ENCODE measurements at regions not wholly inside any gene's neighbourhood (a gene's known extent, or its start where the extent isn't known, plus 50 kb on each side); places are given as distances from the start of the nearest gene placed in this dataset.
"Not testable (repeated sequence)": the region's sequence is repeated elsewhere in the genome, so short reads cannot be mapped to it uniquely, and the experiment has no call there.

DNA sequence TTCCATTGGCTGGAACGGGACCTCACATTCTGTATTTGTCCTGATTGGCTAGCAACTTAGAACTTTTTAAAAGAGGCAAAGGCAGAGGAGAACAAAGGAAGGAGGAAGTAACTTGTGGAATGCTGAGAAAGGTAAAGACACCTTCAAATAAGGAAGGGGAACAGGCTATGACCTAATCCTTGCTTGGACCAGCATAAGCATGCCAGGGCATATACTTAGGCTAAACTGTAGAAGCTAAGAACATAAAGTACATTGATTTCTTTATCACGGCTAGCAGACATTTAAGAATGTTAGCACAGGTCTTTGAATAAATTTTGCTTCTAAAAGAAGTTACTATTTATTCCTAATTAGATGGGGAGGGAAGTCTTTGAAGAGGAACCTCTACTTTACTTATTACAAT is 136.4 kb upstream of the SMYD2 start:
- TF ChIP-seq, protein P1, sequence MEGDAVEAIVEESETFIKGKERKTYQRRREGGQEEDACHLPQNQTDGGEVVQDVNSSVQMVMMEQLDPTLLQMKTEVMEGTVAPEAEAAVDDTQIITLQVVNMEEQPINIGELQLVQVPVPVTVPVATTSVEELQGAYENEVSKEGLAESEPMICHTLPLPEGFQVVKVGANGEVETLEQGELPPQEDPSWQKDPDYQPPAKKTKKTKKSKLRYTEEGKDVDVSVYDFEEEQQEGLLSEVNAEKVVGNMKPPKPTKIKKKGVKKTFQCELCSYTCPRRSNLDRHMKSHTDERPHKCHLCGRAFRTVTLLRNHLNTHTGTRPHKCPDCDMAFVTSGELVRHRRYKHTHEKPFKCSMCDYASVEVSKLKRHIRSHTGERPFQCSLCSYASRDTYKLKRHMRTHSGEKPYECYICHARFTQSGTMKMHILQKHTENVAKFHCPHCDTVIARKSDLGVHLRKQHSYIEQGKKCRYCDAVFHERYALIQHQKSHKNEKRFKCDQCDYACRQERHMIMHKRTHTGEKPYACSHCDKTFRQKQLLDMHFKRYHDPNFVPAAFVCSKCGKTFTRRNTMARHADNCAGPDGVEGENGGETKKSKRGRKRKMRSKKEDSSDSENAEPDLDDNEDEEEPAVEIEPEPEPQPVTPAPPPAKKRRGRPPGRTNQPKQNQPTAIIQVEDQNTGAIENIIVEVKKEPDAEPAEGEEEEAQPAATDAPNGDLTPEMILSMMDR (IDR thresholded peaks at IDR 0.05; ENCODE audit: low read depth, low read length): not testable (repeated sequence)
- TF ChIP-seq MYC (IDR thresholded peaks at IDR 0.05; ENCODE audit: low read depth, low read length); POLR2A (IDR thresholded peaks at IDR 0.05; ENCODE audit: extremely low read depth, insufficient read length): not testable (repeated sequence)
- TF ChIP-seq, protein P2, sequence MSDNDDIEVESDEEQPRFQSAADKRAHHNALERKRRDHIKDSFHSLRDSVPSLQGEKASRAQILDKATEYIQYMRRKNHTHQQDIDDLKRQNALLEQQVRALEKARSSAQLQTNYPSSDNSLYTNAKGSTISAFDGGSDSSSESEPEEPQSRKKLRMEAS (IDR thresholded peaks at IDR 0.05; ENCODE audit: low read depth, low read length): not testable (repeated sequence)

Data from NB4 (cell line).